ENCODE measurements at regions not wholly inside any gene's neighbourhood (a gene's known extent, or its start where the extent isn't known, plus 50 kb on each side); places are given as distances from the start of the nearest gene placed in this dataset.

DNA sequence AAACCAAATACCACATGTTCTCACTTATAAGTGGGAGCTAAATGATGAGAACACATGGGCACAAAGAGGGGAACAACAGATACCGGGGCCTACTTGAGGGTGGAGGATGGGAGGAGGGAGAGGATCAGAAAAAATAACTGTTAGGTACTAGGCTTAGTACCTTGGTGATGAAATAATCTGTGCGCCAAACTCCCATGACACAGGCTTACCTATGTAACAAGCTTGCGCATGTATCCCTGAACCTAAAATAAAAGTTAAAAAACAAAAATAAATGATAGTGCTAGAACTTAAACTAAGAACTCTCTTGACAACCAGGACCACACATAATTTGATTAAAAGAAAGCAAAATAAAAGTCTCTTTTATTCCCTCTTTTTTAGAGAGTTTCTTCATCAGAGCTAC is 150.6 kb downstream of the CHIC2 start:
- no peak for DNase-seq (ENCODE audit: low read depth)
- no peak overlapping the region for H3K4me3 ChIP-seq (ENCODE audit: low read depth, low read length)
- TF ChIP-seq CTCF (IDR thresholded peaks at IDR 0.05; ENCODE audit: insufficient read depth, low read length) = no peak

GRCh38 chr4:53912766-53913497 is 151.5 kb downstream of the CHIC2 start:
- no peak overlapping the region for H3K4me3 ChIP-seq (ENCODE audit: low read depth, low read length)
- DNase-seq (ENCODE audit: low read depth) = no peak
- TF ChIP-seq CTCF (IDR thresholded peaks at IDR 0.05; ENCODE audit: insufficient read depth, low read length) = no peak

GRCh38 chr4:53908661-53909078 is 155.7 kb downstream of the CHIC2 start:
- peak overlapping the region; percentile 46 for H3K4me3 ChIP-seq (ENCODE audit: low read depth, low read length)
- TF ChIP-seq CTCF (IDR thresholded peaks at IDR 0.05; ENCODE audit: insufficient read depth, low read length) = peak; percentile 71
- peak; percentile 98 for DNase-seq (ENCODE audit: low read depth)

GRCh38 chr4:53907772-53908171 is 156.6 kb downstream of the CHIC2 start:
- DNase-seq (ENCODE audit: low read depth) = no peak
- TF ChIP-seq CTCF (IDR thresholded peaks at IDR 0.05; ENCODE audit: insufficient read depth, low read length) = no peak
- no peak overlapping the region for H3K4me3 ChIP-seq (ENCODE audit: low read depth, low read length)

GRCh38 chr4:53906606-53907190 is 157.7 kb downstream of the CHIC2 start:
- TF ChIP-seq CTCF (IDR thresholded peaks at IDR 0.05; ENCODE audit: insufficient read depth, low read length) = no peak
- peak overlapping the region; percentile 11 for H3K4me3 ChIP-seq (ENCODE audit: low read depth, low read length)
- peak; percentile 47 for DNase-seq (ENCODE audit: low read depth)

- peak; percentile 88 for DNase-seq (ENCODE audit: low read depth)
- TF ChIP-seq CTCF (IDR thresholded peaks at IDR 0.05; ENCODE audit: insufficient read depth, low read length) = no peak
- H3K4me3 ChIP-seq (ENCODE audit: low read depth, low read length) = peak overlapping the region; percentile 59
These were observed 158.4 kb downstream of the CHIC2 start for GRCh38 chr4:53905941-53906377.

Data from fibroblast of the aortic adventitia (primary cell).